Pancreas (tissue), 10 donors: ENCODE measurements at regions not wholly inside any gene's neighbourhood (a gene's known extent, or its start where the extent isn't known, plus 50 kb on each side); places are given as distances from the start of the nearest gene placed in this dataset.

Experiments used
- ATAC-seq, 4 donors: fragments of 200-7000 bp; cut with Tn5 transposase; one replicate each; pipeline versions ENCODE4 v1.8.0 to v1.9.1; 2020; ENCODE audit warnings: mild to moderate bottlenecking in 4 of 4, moderate library complexity in 4 of 4
- DNase-seq, 6 donors: peaks; one replicate each; pipeline ENCODE4 v3.0.0-alpha.2; 2020
- FAIRE-seq: peaks from 2 replicates; lab custom pipeline; 2012; peaks lifted over from hg19 to GRCh38; lab: Jason Lieb, UNC
- H3K27ac ChIP-seq, 4 donors: fragments of 200-600 bp; sonication (generic); 1 replicate in 3 of 4; 2 replicates in 1 of 4; pipeline versions ENCODE4 v1.5.0 to v1.8.0; 2020
- H3K27me3 ChIP-seq, 4 donors: fragments of 200-600 bp; one replicate each; pipeline ENCODE4 v1.8.0; 2021
- H3K36me3 ChIP-seq, 3 donors: fragments of 200-600 bp; sonication (generic) in 1 of 3; one replicate each; pipeline versions ENCODE4 v1.5.0 to v1.8.0; 2020 to 2021
- H3K4me1 ChIP-seq, 3 donors: fragments of 200-600 bp; one replicate each; pipeline ENCODE4 v1.8.0; 2021
- H3K4me3 ChIP-seq, 4 donors: fragments of 200-600 bp; sonication (generic) in 2 of 4; one replicate each; pipeline versions ENCODE4 v1.5.0 to v1.8.0; 2020 to 2021
- H3K9me3 ChIP-seq, 4 donors: fragments of 200-600 bp; one replicate each; pipeline ENCODE4 v1.8.0; 2021
- CTCF ChIP-seq, 4 donors: fragments of 200-600 bp; sonication (generic) in 3 of 4; IDR thresholded peaks; one replicate each; pipeline versions ENCODE4 v1.5.0 to v1.8.0; 2021; ENCODE audit warnings: antibody characterized with exemption in 4 of 4
- WGBS, 2 donors: extraction: QIAGEN DNeasy Blood & Tissue Kit; methylation state at CpG; one replicate each; pipeline ENCODE4 v1.1.7; 2013; 5-methylcytosine and 5-hydroxymethylcytosine counted together
- intact Hi-C, 3 donors: fragments of 100-400 bp; cut with DNase I; formaldehyde crosslinking; loops; one replicate each; pipeline versions ENCODE4 v1.11.1 to v1.14.2; 2022
- donor health status: healthy with polysubstance abuse.
- donor health status: DM: no; HTN: no; CAD: no; lungs with moderate emphysema.
- donor health status: DM: no; HTN: no; CAD: no.
- donor health status: control.
- donor health status: control.
- donor health status: Bipolar disorder and iron deficiency.
- donor health status: DM: yes; HTN: yes; CAD: no.
- donor health status: DM: no; HTN: no; CAD: no.
- donor health status: DM: no; HTN: no; CAD: no.
- donor health status: DM: yes; HTN: yes; CAD: no.

- ATAC-seq: no peak
- H3K9me3 ChIP-seq: no peaks in the 10 kb centered on the region
- no peaks in the 10 kb centered on the region for H3K36me3 ChIP-seq
- no peak for TF ChIP-seq CTCF (IDR thresholded peaks at IDR 0.05)
- peaks cover 0 to 3% (median 0%) of the 10 kb centered on the region in 3 donors for H3K4me1 ChIP-seq
- H3K27ac ChIP-seq: no peak overlapping the region
- no peak for DNase-seq
- no peak overlapping the region for H3K4me3 ChIP-seq
- 78 to 82% methylated on average over 5 of the region's 5 CpGs for WGBS, 2 donors
- H3K27me3 ChIP-seq: no peaks in the 10 kb centered on the region
- intact Hi-C loops: no loop called here
- FAIRE-seq: no peak
Observed at GRCh38 chr4:158991534-158992155, 111.2 kb upstream of the RAPGEF2 start.

- Histone ChIP-seq H3K27ac (no peak overlapping the region), H3K27me3 (no peaks in the 10 kb centered on the region), H3K4me3 (no peak overlapping the region), H3K4me1 (peaks cover 0 to 3% (median 0%) of the 10 kb centered on the region in 3 donors), H3K9me3 (no peaks in the 10 kb centered on the region), H3K36me3 (no peaks in the 10 kb centered on the region)
- FAIRE-seq (no peak), ATAC-seq (no peak), DNase-seq (no peak)
- no peak for TF ChIP-seq CTCF (IDR thresholded peaks at IDR 0.05)
- WGBS, 2 donors: 59 to 65% methylated on average over 2 of the region's 2 CpGs
- intact Hi-C loops: no loop called here
Observed at GRCh38 chr4:158993891-158994290, 109.0 kb upstream of the RAPGEF2 start.

GRCh38 chr4:158995040-158995439 is 107.8 kb upstream of the RAPGEF2 start:
- Histone ChIP-seq H3K27ac (no peak overlapping the region), H3K4me1 (peaks cover 0 to 3% (median 0%) of the 10 kb centered on the region in 3 donors), H3K4me3 (no peak overlapping the region), H3K9me3 (no peaks in the 10 kb centered on the region), H3K36me3 (no peaks in the 10 kb centered on the region), H3K27me3 (no peaks in the 10 kb centered on the region)
- DNase-seq: no peak
- FAIRE-seq: no peak
- intact Hi-C loops: no loop called here
- 27 to 33% methylated on average over 2 of the region's 2 CpGs for WGBS, 2 donors
- no peak for TF ChIP-seq CTCF (IDR thresholded peaks at IDR 0.05)
- no peak for ATAC-seq

GRCh38 chr4:158995965-158996364 is 106.9 kb upstream of the RAPGEF2 start:
- no peaks in the 10 kb centered on the region for H3K36me3 ChIP-seq
- WGBS, 2 donors: 71 to 74% methylated on average over 8 of the region's 8 CpGs
- no peak overlapping the region for H3K4me3 ChIP-seq
- ATAC-seq (no peak), FAIRE-seq (no peak), DNase-seq (no peak)
- H3K4me1 ChIP-seq: peaks cover 0 to 3% (median 0%) of the 10 kb centered on the region in 3 donors
- intact Hi-C loops: no loop called here
- H3K27me3 ChIP-seq: no peaks in the 10 kb centered on the region
- H3K9me3 ChIP-seq: no peaks in the 10 kb centered on the region
- no peak for TF ChIP-seq CTCF (IDR thresholded peaks at IDR 0.05)
- H3K27ac ChIP-seq: no peak overlapping the region

- Histone ChIP-seq H3K4me3 (no peak overlapping the region), H3K4me1 (peaks cover 0 to 3% (median 0%) of the 10 kb centered on the region in 3 donors), H3K36me3 (no peaks in the 10 kb centered on the region), H3K27me3 (no peaks in the 10 kb centered on the region), H3K9me3 (no peaks in the 10 kb centered on the region), H3K27ac (no peak overlapping the region)
- ATAC-seq (peak in 3 of 4 donors; percentile 51 to 69 (median 57)), DNase-seq (no peak), FAIRE-seq (no peak)
- intact Hi-C loops: no loop called here
- 47 to 59% methylated on average over 3 of the region's 3 CpGs for WGBS, 2 donors
- TF ChIP-seq CTCF (IDR thresholded peaks at IDR 0.05): no peak
Observed at GRCh38 chr4:158996669-158997074, 106.2 kb upstream of the RAPGEF2 start.
